ENCODE measurements at regions not wholly inside any gene's neighbourhood (a gene's known extent, or its start where the extent isn't known, plus 50 kb on each side); places are given as distances from the start of the nearest gene placed in this dataset.

DNA sequence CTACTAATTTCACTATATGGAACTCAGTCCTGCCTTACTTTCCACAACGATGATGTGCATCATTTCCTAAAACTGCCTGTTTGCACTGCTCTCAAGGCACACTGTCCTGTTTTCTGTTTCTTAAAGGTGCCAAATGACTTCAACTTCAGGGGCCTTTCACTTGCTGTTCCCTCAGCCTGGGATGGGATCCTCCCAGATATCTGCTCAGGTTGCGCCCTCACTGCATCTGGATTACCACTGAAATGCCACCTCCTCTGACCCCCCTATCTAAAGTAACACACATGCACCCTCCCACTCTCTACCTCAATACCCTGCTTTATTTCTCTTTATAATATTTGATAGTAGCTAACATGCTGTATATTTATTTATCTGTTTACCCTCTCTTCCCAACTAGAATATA is 123.8 kb upstream of the CMC1 start:
- no peak for TF ChIP-seq EZH2 (IDR thresholded peaks at IDR 0.05; ENCODE audit: low read length, unreplicated experiment)
- TF ChIP-seq, protein P1, sequence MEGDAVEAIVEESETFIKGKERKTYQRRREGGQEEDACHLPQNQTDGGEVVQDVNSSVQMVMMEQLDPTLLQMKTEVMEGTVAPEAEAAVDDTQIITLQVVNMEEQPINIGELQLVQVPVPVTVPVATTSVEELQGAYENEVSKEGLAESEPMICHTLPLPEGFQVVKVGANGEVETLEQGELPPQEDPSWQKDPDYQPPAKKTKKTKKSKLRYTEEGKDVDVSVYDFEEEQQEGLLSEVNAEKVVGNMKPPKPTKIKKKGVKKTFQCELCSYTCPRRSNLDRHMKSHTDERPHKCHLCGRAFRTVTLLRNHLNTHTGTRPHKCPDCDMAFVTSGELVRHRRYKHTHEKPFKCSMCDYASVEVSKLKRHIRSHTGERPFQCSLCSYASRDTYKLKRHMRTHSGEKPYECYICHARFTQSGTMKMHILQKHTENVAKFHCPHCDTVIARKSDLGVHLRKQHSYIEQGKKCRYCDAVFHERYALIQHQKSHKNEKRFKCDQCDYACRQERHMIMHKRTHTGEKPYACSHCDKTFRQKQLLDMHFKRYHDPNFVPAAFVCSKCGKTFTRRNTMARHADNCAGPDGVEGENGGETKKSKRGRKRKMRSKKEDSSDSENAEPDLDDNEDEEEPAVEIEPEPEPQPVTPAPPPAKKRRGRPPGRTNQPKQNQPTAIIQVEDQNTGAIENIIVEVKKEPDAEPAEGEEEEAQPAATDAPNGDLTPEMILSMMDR (conservative IDR thresholded peaks at IDR 0.05; ENCODE audit: low read depth, low read length): no peak

All from PC-3 (cell line).